Caco-2 (cell line): ENCODE measurements at regions not wholly inside any gene's neighbourhood (a gene's known extent, or its start where the extent isn't known, plus 50 kb on each side); places are given as distances from the start of the nearest gene placed in this dataset.

Experiments
- BruUV-seq: library from RNA; stranded (reverse); fragments of 400-500 nt; replicated peaks from 2 replicates; lab custom pipeline; 2021; lab: Mats Ljungman, UMichigan
- CTCF ChIA-PET: fragments of 300-600 bp; sonication (Branson Sonifier 250); formaldehyde crosslinking; loops from one replicate; lab custom pipeline; 2022; ENCODE audit warnings: antibody characterized with exemption; lab: Charles Lee
- POLR2A ChIA-PET: fragments of 300-600 bp; sonication (Branson Sonifier 250); formaldehyde crosslinking; loops from one replicate; lab custom pipeline; 2022; ENCODE audit warnings: antibody characterized with exemption; lab: Charles Lee
- DNase-seq, 2 experiments: peaks; one replicate each; pipeline versions ENCODE4 v3.0.0 to v3.0.0-alpha.2; 2020 to 2022
- H3K27me3 ChIP-seq: replicated peaks from 2 replicates; pipeline ENCODE4 v1.6.0; 2011; ENCODE audit warnings: low read length; ENCODE audit not compliant: control insufficient read depth, insufficient read depth
- H3K36me3 ChIP-seq: 2 replicates; pipeline ENCODE4 v1.5.1; 2011; ENCODE audit warnings: low read length; ENCODE audit not compliant: control insufficient read depth, insufficient read depth
- H3K4me1 ChIP-seq: fragments of 250-450 bp; sonication (Bioruptor Pico); 2 replicates; pipeline ENCODE4 v1.5.1; 2020; ENCODE audit warnings: mild to moderate bottlenecking
- H3K4me3 ChIP-seq: 2 replicates; pipeline ENCODE4 v1.5.1; 2011; ENCODE audit warnings: low read depth, mild to moderate bottlenecking, control low read depth, low read length
- H3K9me3 ChIP-seq: fragments of 250-450 bp; sonication (Bioruptor Pico); 2 replicates; pipeline ENCODE4 v1.5.1; 2020; ENCODE audit warnings: mild to moderate bottlenecking, moderate library complexity
- H3K27ac Mint-ChIP-seq: one replicate; pipeline ENCODE4 v1.8.0; 2022; ENCODE audit warnings: mixed read lengths; ENCODE audit not compliant: unreplicated experiment
- H3K27me3 Mint-ChIP-seq: one replicate; pipeline ENCODE4 v1.8.0; 2022; ENCODE audit warnings: mixed read lengths; ENCODE audit not compliant: insufficient read depth, unreplicated experiment
- H3K36me3 Mint-ChIP-seq: one replicate; pipeline ENCODE4 v1.8.0; 2022; ENCODE audit warnings: mild to moderate bottlenecking, mixed read lengths; ENCODE audit not compliant: insufficient read depth, unreplicated experiment
- H3K4me1 Mint-ChIP-seq: one replicate; pipeline ENCODE4 v1.8.0; 2022; ENCODE audit warnings: low read depth, mixed read lengths; ENCODE audit not compliant: unreplicated experiment
- H3K4me3 Mint-ChIP-seq: one replicate; pipeline ENCODE4 v1.8.0; 2022; ENCODE audit warnings: mild to moderate bottlenecking, moderate library complexity, mixed read lengths; ENCODE audit not compliant: unreplicated experiment
- H3K9me3 Mint-ChIP-seq: one replicate; pipeline ENCODE4 v1.8.0; 2022; ENCODE audit warnings: mixed read lengths; ENCODE audit not compliant: unreplicated experiment
- intact Hi-C: fragments of 100-400 bp; cut with micrococcal nuclease; formaldehyde crosslinking; loops from one replicate; pipeline ENCODE4 v1.10.0; 2022; ENCODE audit not compliant: unreplicated experiment
- TF ChIP-seq, protein P1 (sequence below), 2 experiments: fragments of 200-600 bp in 1 of 2; IDR thresholded peaks; 1 replicate in 1 of 2; 2 replicates in 1 of 2; pipeline versions ENCODE4 v1.5.1 to v1.8.0; 2011 to 2022; ENCODE audit warnings: antibody characterized with exemption in 1 of 2, control low read depth in 1 of 2, inconsistent platforms in 1 of 2, low read depth in 1 of 2, low read length in 1 of 2, mild to moderate bottlenecking in 1 of 2, moderate library complexity in 1 of 2; ENCODE audit not compliant: insufficient read depth in 1 of 2, severe bottlenecking in 1 of 2, unreplicated experiment in 1 of 2

DNA sequence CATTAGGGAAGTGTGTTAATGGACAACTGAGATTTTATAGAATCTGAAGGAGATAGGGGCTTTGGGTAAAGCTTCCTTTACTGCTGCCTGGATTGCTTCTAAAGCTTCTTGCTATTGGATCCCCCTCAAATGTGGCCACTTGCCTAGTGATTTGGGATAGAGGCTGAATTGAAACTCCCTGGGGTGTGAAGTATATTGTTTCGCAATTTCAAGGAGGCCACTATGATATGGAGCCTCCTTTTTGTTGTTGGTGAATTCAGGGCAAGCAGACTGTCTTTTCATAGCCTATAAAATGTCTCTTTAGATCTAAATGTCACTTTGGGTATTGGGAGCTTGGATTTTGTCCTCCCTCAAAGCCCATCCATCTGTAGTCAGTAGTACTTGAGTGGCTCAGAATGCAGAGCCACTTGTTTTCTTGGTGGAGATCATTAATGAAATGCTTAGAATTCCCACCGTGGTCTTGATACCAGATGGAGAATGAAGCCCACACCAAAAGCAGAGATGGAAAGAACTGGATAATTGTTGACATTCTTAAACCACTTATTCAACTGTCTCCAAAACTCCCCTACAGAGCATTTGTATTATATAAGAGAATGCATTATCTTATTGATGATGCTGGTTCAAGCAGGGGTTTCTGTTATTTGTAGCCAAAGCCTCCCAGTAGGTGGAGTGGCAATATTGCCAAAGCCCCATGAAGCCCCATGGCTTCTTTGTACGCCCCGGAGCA lies 144.3 kb upstream of the KCNE2 start:
- Mint-ChIP-seq H3K4me1 (no peaks in the 10 kb centered on the region), H3K27ac (no peak overlapping the region), H3K9me3 (peaks cover 9% of the 10 kb centered on the region), H3K4me3 (no peak overlapping the region), H3K36me3 (peaks cover 4% of the 10 kb centered on the region), H3K27me3 (no peaks in the 10 kb centered on the region)
- Histone ChIP-seq H3K9me3 (no peaks in the 10 kb centered on the region), H3K27me3 (no peaks in the 10 kb centered on the region), H3K4me3 (no peak overlapping the region), H3K4me1 (no peaks in the 10 kb centered on the region), H3K36me3 (no peaks in the 10 kb centered on the region)
- TF ChIP-seq, protein P1, sequence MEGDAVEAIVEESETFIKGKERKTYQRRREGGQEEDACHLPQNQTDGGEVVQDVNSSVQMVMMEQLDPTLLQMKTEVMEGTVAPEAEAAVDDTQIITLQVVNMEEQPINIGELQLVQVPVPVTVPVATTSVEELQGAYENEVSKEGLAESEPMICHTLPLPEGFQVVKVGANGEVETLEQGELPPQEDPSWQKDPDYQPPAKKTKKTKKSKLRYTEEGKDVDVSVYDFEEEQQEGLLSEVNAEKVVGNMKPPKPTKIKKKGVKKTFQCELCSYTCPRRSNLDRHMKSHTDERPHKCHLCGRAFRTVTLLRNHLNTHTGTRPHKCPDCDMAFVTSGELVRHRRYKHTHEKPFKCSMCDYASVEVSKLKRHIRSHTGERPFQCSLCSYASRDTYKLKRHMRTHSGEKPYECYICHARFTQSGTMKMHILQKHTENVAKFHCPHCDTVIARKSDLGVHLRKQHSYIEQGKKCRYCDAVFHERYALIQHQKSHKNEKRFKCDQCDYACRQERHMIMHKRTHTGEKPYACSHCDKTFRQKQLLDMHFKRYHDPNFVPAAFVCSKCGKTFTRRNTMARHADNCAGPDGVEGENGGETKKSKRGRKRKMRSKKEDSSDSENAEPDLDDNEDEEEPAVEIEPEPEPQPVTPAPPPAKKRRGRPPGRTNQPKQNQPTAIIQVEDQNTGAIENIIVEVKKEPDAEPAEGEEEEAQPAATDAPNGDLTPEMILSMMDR (IDR thresholded peaks at IDR 0.05; ENCODE audit: insufficient read depth in 1 of 2, low read depth in 1 of 2, low read length in 1 of 2, severe bottlenecking in 1 of 2, unreplicated experiment in 1 of 2) = no peak
- POLR2A ChIA-PET = no interaction called here
- intact Hi-C loops = no loop called here
- CTCF ChIA-PET = no interaction called here
- no peak for DNase-seq
- BruUV-seq = no TSS peak

DNA sequence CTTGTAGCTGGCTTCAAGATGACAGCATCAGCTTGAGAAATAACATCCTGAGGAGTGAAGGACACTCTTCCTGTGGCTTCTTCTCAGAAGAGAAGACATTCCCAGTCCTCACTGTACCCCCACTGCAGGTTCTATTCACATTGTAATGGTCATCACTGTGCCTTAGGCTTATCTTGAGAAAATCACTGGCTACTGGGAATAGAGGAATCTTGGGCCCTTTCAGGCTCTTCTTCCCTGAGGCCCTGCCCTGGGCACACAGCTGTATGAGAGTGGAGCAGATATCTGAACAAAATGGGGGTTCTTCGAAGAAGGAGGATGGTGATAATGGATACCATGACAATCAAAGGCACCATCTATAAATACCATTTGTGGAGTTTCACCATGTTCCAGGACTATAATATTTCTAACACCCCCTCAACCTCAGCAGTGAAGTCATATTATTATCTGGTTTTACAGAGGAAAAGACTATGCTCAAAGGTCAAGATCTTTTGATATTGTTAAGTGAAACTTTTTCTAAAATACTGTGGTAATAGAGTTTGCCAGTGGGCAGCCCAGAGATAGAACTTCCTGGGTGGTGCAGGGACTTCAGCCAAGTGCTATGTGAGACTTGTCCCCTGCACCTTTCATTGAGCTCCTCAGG lies 143.1 kb upstream of the KCNE2 start:
- no TSS peak for BruUV-seq
- CTCF ChIA-PET = no interaction called here
- no peaks in the 10 kb centered on the region for H3K9me3 Mint-ChIP-seq
- POLR2A ChIA-PET = no interaction called here
- no peak overlapping the region for H3K27ac Mint-ChIP-seq
- intact Hi-C loops = no loop called here
- no peaks in the 10 kb centered on the region for H3K4me1 Mint-ChIP-seq
- Histone ChIP-seq H3K27me3 (no peaks in the 10 kb centered on the region), H3K9me3 (no peaks in the 10 kb centered on the region), H3K36me3 (no peaks in the 10 kb centered on the region), H3K4me1 (no peaks in the 10 kb centered on the region), H3K4me3 (no peak overlapping the region)
- H3K27me3 Mint-ChIP-seq = no peaks in the 10 kb centered on the region
- H3K36me3 Mint-ChIP-seq = no peaks in the 10 kb centered on the region
- no peak overlapping the region for H3K4me3 Mint-ChIP-seq
- DNase-seq = no peak
- TF ChIP-seq, protein P1 (IDR thresholded peaks at IDR 0.05; ENCODE audit: insufficient read depth in 1 of 2, low read depth in 1 of 2, low read length in 1 of 2, severe bottlenecking in 1 of 2, unreplicated experiment in 1 of 2) = no peak

DNA sequence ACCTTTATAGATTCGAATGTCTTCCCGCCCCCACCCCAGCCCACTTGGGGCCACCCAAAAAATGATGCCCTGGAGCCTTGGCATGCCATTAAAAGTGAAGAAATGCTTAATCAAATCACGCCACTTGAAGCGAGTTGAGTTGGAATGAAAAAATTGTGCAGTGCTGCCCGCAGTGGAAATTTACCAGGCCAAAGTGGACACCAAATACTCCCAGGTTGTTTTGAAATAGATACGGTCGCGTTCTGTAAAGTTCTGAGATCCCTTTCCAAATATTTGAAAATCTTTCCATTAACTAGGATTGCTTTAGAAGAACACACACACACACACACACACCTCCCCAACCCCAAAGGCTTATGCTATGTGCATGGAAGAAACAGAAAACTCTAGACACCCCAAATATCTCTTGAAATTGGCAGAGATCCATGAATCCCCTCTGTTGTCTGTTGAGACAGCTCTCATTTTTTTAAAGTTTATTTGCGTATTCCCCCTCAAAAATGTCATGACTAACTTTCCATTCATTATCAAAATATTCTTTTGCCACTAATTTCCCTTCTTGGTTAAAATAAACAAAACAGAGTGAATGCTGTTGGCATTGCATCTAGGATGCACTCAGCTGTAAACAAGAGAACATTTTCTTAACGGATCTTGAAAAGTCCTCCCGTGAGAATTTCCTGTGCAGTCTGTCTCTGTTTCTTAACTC lies 142.3 kb upstream of the KCNE2 start:
- Mint-ChIP-seq H3K4me1 (no peaks in the 10 kb centered on the region), H3K27me3 (no peaks in the 10 kb centered on the region), H3K4me3 (no peak overlapping the region), H3K9me3 (no peaks in the 10 kb centered on the region), H3K36me3 (no peaks in the 10 kb centered on the region), H3K27ac (no peak overlapping the region)
- TF ChIP-seq, protein P1 (IDR thresholded peaks at IDR 0.05; ENCODE audit: insufficient read depth in 1 of 2, low read depth in 1 of 2, low read length in 1 of 2, severe bottlenecking in 1 of 2, unreplicated experiment in 1 of 2) = no peak
- Histone ChIP-seq H3K4me1 (no peaks in the 10 kb centered on the region), H3K4me3 (no peak overlapping the region), H3K9me3 (no peaks in the 10 kb centered on the region), H3K27me3 (no peaks in the 10 kb centered on the region), H3K36me3 (no peaks in the 10 kb centered on the region)
- POLR2A ChIA-PET = no interaction called here
- no TSS peak for BruUV-seq
- intact Hi-C loops = no loop called here
- CTCF ChIA-PET = no interaction called here
- no peak for DNase-seq
